ENCODE measurements at regions not wholly inside any gene's neighbourhood (a gene's known extent, or its start where the extent isn't known, plus 50 kb on each side); places are given as distances from the start of the nearest gene placed in this dataset.

DNA sequence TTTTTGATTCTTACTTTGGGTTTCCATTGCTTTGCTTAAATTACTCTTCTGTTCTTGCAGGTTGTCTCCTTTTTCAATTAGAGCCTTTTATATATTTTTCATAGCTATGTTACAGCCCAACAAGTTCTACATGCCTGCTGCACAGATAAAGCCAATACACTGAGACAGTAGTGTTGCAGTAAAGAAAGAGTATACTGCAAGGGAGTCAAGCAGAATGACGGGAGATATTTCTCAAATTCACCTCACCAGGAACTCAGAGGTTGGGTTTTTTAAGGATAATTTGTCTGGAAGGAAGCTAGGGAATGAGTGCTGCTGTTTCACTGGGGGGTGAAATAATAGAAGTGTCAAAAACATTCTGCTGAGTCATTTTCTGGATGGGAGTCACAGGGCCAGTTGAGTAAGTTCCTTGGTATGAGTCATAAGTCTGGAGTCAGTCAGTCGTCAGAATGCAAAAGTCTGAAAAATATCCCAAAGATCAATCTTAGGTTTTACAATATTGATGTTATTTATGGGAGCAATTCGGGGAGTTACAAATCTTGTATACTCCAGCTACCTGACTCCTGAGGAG is 193.0 kb upstream of the RGPD4 start:
- H3K27ac Mint-ChIP-seq: no peak overlapping the region
- DNase-seq (no peak), ATAC-seq (replicated peaks) (no peak)
- H3K9me3 Mint-ChIP-seq: peaks cover 6 to 18% of the 10 kb centered on the region in 2 donors
- no peaks in the 10 kb centered on the region for H3K27me3 Mint-ChIP-seq
- H3K4me1 Mint-ChIP-seq: no peaks in the 10 kb centered on the region
- no peak overlapping the region for H3K4me3 Mint-ChIP-seq
- no peaks in the 10 kb centered on the region for H3K36me3 Mint-ChIP-seq

GRCh38 chr2:107634172-107634571 is 192.5 kb upstream of the RGPD4 start:
- no peak overlapping the region for H3K27ac Mint-ChIP-seq
- ATAC-seq (replicated peaks): no peak
- no peak overlapping the region for H3K4me3 Mint-ChIP-seq
- H3K9me3 Mint-ChIP-seq: peaks cover 6 to 18% of the 10 kb centered on the region in 2 donors
- no peak for DNase-seq
- H3K27me3 Mint-ChIP-seq: no peaks in the 10 kb centered on the region
- H3K36me3 Mint-ChIP-seq: no peaks in the 10 kb centered on the region
- H3K4me1 Mint-ChIP-seq: no peaks in the 10 kb centered on the region

GRCh38 chr2:107635883-107636282 is 190.8 kb upstream of the RGPD4 start:
- Mint-ChIP-seq H3K27ac (no peak overlapping the region), H3K4me1 (no peaks in the 10 kb centered on the region)
- no peak for ATAC-seq (replicated peaks)

GRCh38 chr2:107645586-107645985 is 181.1 kb upstream of the RGPD4 start:
- peaks cover 12 to 22% of the 10 kb centered on the region in 2 donors for H3K9me3 Mint-ChIP-seq
- H3K27me3 Mint-ChIP-seq: no peaks in the 10 kb centered on the region

More at GRCh38 chr2:107635883-107636282, 190.8 kb upstream of the RGPD4 start:
- H3K36me3 Mint-ChIP-seq: no peaks in the 10 kb centered on the region
- H3K9me3 Mint-ChIP-seq: peaks cover 6 to 15% of the 10 kb centered on the region in 2 donors
- DNase-seq: no peak
- H3K4me3 Mint-ChIP-seq: no peak overlapping the region
- H3K27me3 Mint-ChIP-seq: no peaks in the 10 kb centered on the region

GRCh38 chr2:107648781-107649404 is 177.8 kb upstream of the RGPD4 start:
- Mint-ChIP-seq H3K36me3 (no peaks in the 10 kb centered on the region), H3K9me3 (peaks cover 10 to 18% of the 10 kb centered on the region in 2 donors), H3K27ac (no peak overlapping the region), H3K27me3 (no peaks in the 10 kb centered on the region), H3K4me3 (no peak overlapping the region), H3K4me1 (no peaks in the 10 kb centered on the region)
- DNase-seq (no peak), ATAC-seq (replicated peaks) (no peak)

More at GRCh38 chr2:107645586-107645985, 181.1 kb upstream of the RGPD4 start:
- DNase-seq (no peak), ATAC-seq (replicated peaks) (no peak)
- Mint-ChIP-seq H3K4me1 (no peaks in the 10 kb centered on the region), H3K4me3 (no peak overlapping the region), H3K27ac (no peak overlapping the region), H3K36me3 (no peaks in the 10 kb centered on the region)

GRCh38 chr2:107657049-107657448 is 169.6 kb upstream of the RGPD4 start:
- no peak for DNase-seq
- peaks cover 0 to 2% of the 10 kb centered on the region in 2 donors for H3K9me3 Mint-ChIP-seq
- H3K36me3 Mint-ChIP-seq: no peaks in the 10 kb centered on the region
- no peak for ATAC-seq (replicated peaks)
- H3K4me1 Mint-ChIP-seq: no peaks in the 10 kb centered on the region
- no peaks in the 10 kb centered on the region for H3K27me3 Mint-ChIP-seq
- no peak overlapping the region for H3K4me3 Mint-ChIP-seq
- no peak overlapping the region for H3K27ac Mint-ChIP-seq

DNA sequence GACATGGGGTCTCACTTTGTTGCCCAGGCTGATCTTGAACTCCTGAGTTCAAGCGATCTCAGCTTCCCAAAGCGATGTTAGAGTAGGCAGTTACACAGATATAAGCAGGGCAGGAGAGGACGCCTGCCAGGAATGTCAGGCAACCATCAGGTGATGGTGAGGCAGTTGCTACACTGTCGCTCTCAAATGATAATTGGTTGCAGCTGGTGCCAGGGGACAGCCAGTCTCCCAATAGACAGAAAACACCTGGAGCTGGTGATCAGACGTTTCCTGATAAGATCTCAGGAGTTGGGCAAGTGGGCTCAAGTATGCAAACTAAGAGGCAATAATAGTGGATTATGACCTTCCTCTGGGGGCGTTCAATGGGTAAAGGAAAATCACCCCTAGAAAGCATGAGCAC is 163.1 kb upstream of the RGPD4 start:
- Mint-ChIP-seq H3K9me3 (peaks cover 3 to 9% of the 10 kb centered on the region in 2 donors), H3K27ac (no peak overlapping the region), H3K4me3 (no peak overlapping the region), H3K36me3 (no peaks in the 10 kb centered on the region), H3K4me1 (no peaks in the 10 kb centered on the region), H3K27me3 (no peaks in the 10 kb centered on the region)
- DNase-seq (no peak), ATAC-seq (replicated peaks) (no peak)

- Mint-ChIP-seq H3K9me3 (peaks cover 13 to 18% of the 10 kb centered on the region in 2 donors), H3K4me3 (no peak overlapping the region), H3K27me3 (no peaks in the 10 kb centered on the region), H3K27ac (no peak overlapping the region), H3K4me1 (no peaks in the 10 kb centered on the region), H3K36me3 (no peaks in the 10 kb centered on the region)
- ATAC-seq (replicated peaks) (no peak), DNase-seq (no peak)
Observed at GRCh38 chr2:107669335-107669734, 157.4 kb upstream of the RGPD4 start.

GRCh38 chr2:107681936-107682335 is 144.8 kb upstream of the RGPD4 start:
- no peaks in the 10 kb centered on the region for H3K27me3 Mint-ChIP-seq
- no peaks in the 10 kb centered on the region for H3K4me1 Mint-ChIP-seq
- H3K36me3 Mint-ChIP-seq: no peaks in the 10 kb centered on the region
- peaks cover 0 to 4% of the 10 kb centered on the region in 2 donors for H3K9me3 Mint-ChIP-seq
- no peak for DNase-seq
- no peak overlapping the region for H3K4me3 Mint-ChIP-seq
- no peak for ATAC-seq (replicated peaks)
- no peak overlapping the region for H3K27ac Mint-ChIP-seq

- no peak for DNase-seq
- ATAC-seq (replicated peaks): no peak
- H3K4me3 Mint-ChIP-seq: no peak overlapping the region
- no peaks in the 10 kb centered on the region for H3K27me3 Mint-ChIP-seq
- no peaks in the 10 kb centered on the region for H3K36me3 Mint-ChIP-seq
- no peaks in the 10 kb centered on the region for H3K9me3 Mint-ChIP-seq
- H3K27ac Mint-ChIP-seq: no peak overlapping the region
- no peaks in the 10 kb centered on the region for H3K4me1 Mint-ChIP-seq
Observed at GRCh38 chr2:107684421-107684820, 142.3 kb upstream of the RGPD4 start.

GRCh38 chr2:107685421-107685986 is 141.2 kb upstream of the RGPD4 start:
- H3K4me1 Mint-ChIP-seq: no peaks in the 10 kb centered on the region
- ATAC-seq (replicated peaks) (no peak), DNase-seq (no peak)
- no peaks in the 10 kb centered on the region for H3K9me3 Mint-ChIP-seq
- no peaks in the 10 kb centered on the region for H3K27me3 Mint-ChIP-seq
- no peak overlapping the region for H3K27ac Mint-ChIP-seq
- no peak overlapping the region for H3K4me3 Mint-ChIP-seq
- no peaks in the 10 kb centered on the region for H3K36me3 Mint-ChIP-seq

- DNase-seq: no peak
- H3K27ac Mint-ChIP-seq: no peak overlapping the region
- H3K36me3 Mint-ChIP-seq: no peaks in the 10 kb centered on the region
- H3K27me3 Mint-ChIP-seq: no peaks in the 10 kb centered on the region
- no peaks in the 10 kb centered on the region for H3K4me1 Mint-ChIP-seq
- ATAC-seq (replicated peaks): no peak
- H3K9me3 Mint-ChIP-seq: no peaks in the 10 kb centered on the region
- no peak overlapping the region for H3K4me3 Mint-ChIP-seq
Observed at GRCh38 chr2:107687073-107687472, 139.6 kb upstream of the RGPD4 start.

DNA sequence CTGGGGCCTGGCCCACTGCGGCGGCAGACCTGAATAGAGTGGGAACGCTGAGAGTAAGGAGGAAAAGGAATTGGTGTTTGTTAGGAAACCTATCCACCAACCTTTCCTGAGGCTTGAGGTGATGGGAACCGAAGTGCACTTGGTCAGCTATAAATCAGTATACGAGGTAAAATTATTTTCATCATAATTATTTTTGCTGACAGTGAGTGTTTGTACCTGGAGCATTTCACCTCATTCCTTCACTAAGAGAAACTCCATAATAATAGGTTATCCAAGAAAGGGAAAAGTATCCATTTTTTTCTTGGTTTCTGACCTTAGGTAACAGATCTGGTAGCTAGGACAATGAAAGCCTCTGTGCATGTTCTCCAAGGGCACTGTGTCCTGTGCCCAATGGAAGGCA is 138.6 kb upstream of the RGPD4 start:
- Mint-ChIP-seq H3K4me1 (no peaks in the 10 kb centered on the region), H3K4me3 (no peak overlapping the region), H3K27ac (no peak overlapping the region), H3K36me3 (no peaks in the 10 kb centered on the region), H3K27me3 (no peaks in the 10 kb centered on the region), H3K9me3 (no peaks in the 10 kb centered on the region)
- DNase-seq: no peak
- ATAC-seq (replicated peaks): no peak

- Mint-ChIP-seq H3K4me3 (no peak overlapping the region), H3K4me1 (no peaks in the 10 kb centered on the region), H3K27me3 (no peaks in the 10 kb centered on the region), H3K27ac (no peak overlapping the region), H3K9me3 (no peaks in the 10 kb centered on the region), H3K36me3 (no peaks in the 10 kb centered on the region)
- DNase-seq (no peak), ATAC-seq (replicated peaks) (no peak)
Observed at GRCh38 chr2:107693604-107694003, 133.1 kb upstream of the RGPD4 start.

DNA sequence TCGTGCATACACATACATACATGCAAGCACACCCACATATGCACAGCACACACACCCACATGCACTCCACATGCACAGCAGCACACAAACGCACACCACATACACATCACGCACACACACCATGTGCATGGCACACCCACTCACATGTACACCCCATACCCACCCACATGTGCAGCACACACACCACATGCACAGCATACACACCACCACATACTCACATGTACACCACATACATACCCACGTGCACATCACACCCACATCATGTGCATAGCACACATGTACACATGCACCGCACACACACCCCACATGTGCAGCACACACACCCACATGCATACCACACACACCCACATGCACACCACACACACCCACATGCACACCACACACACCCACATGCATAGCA is 132.0 kb upstream of the RGPD4 start:
- DNase-seq: no peak
- Mint-ChIP-seq H3K36me3 (no peaks in the 10 kb centered on the region), H3K27me3 (no peaks in the 10 kb centered on the region), H3K4me1 (no peaks in the 10 kb centered on the region), H3K9me3 (no peaks in the 10 kb centered on the region), H3K27ac (no peak overlapping the region), H3K4me3 (no peak overlapping the region)
- ATAC-seq (replicated peaks): no peak
